Activated CD4-positive, alpha-beta T cell treated with anti-CD3 and anti-CD28 coated beads, Interleukin-2, amount 10 ng/mL, durations not matched to agents 7 days and 5 days (primary cell): ENCODE measurements at regions not wholly inside any gene's neighbourhood (a gene's known extent, or its start where the extent isn't known, plus 50 kb on each side); places are given as distances from the start of the nearest gene placed in this dataset.

Experiments
- CTCF ChIA-PET: fragments of 350-600 bp; sonication (Branson Sonifier 250); formaldehyde crosslinking; loops from one replicate; lab custom pipeline; 2021; ENCODE audit warnings: antibody characterized with exemption; lab: Charles Lee
- POLR2A ChIA-PET: fragments of 350-600 bp; sonication (Branson Sonifier 250); formaldehyde crosslinking; loops from one replicate; lab custom pipeline; 2021; ENCODE audit warnings: antibody characterized with exemption; lab: Charles Lee
- DNase-seq: peaks from one replicate; pipeline ENCODE4 v3.0.0-alpha.2; 2020
- H3K27ac Mint-ChIP-seq: one replicate; pipeline ENCODE4 v1.8.0; 2021; ENCODE audit warnings: mild to moderate bottlenecking, moderate library complexity, mixed read lengths
- H3K27me3 Mint-ChIP-seq: one replicate; pipeline ENCODE4 v1.8.0; 2021; ENCODE audit warnings: mixed read lengths
- H3K36me3 Mint-ChIP-seq: one replicate; pipeline ENCODE4 v1.8.0; 2021; ENCODE audit warnings: low read depth, mixed read lengths
- H3K4me1 Mint-ChIP-seq: one replicate; pipeline ENCODE4 v1.8.0; 2021; ENCODE audit warnings: mixed read lengths
- H3K4me3 Mint-ChIP-seq: one replicate; pipeline ENCODE4 v1.8.0; 2021; ENCODE audit warnings: mild to moderate bottlenecking, moderate library complexity, mixed read lengths
- H3K9me3 Mint-ChIP-seq: one replicate; pipeline ENCODE4 v1.8.0; 2021; ENCODE audit warnings: mixed read lengths

- H3K27ac Mint-ChIP-seq: no peak overlapping the region
- no peaks in the 10 kb centered on the region for H3K4me1 Mint-ChIP-seq
- DNase-seq: no peak
- ChIA-PET POLR2A (no interaction called here), CTCF (no interaction called here)
- no peaks in the 10 kb centered on the region for H3K9me3 Mint-ChIP-seq
- H3K4me3 Mint-ChIP-seq: no peak overlapping the region
- no peaks in the 10 kb centered on the region for H3K36me3 Mint-ChIP-seq
- H3K27me3 Mint-ChIP-seq: no peaks in the 10 kb centered on the region
Observed at GRCh38 chr11:122306831-122307391, 190.9 kb upstream of the BLID start.

DNA sequence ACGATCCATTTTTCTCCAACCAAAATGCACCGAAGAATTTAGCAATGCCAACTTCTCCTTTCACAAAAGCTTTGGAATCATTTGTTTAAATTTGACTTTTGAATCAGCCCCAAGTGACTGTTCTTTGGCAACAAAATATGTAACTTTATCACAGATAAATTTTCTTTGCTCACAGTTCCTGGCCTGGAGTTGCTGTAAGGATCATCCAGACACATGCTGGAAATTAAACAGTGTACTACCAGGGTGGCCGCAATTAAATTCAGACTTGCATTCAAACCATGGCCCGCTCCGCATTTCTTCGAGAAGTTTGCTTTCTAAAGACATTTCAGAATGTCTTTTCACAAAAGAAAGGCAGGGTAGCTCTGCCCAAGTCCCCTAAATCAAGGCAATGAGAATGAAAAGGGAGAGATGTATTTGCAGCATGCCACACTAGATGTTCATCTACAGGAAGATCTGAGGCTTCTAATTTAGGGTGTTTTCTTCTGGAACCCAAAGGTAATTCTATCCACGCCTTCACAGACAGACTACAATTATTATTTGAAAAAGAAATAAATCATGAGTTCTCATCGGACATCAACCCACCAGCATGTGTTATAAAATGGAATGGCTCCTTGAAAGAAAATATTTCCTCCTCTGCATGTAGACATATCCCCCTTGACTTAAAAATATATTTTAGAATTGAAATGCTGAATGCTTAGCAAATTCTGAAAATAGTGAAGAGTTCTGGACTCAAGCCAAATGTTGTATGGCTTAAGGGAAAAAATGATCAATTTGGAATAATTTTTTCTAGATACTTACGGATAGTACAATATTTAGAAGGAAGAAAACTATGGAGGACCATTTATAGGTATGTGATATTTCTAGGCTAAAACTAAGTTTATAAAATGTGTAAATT, 189.7 kb upstream of the BLID start:
- POLR2A ChIA-PET: no interaction called here
- Mint-ChIP-seq H3K27ac (no peak overlapping the region), H3K27me3 (no peaks in the 10 kb centered on the region), H3K9me3 (no peaks in the 10 kb centered on the region), H3K4me3 (no peak overlapping the region), H3K36me3 (no peaks in the 10 kb centered on the region), H3K4me1 (no peaks in the 10 kb centered on the region)
- CTCF ChIA-PET: interaction anchor here (0.6 kb wide), 1 partner anchor 937 kb away, joined by 3 read pairs; no protein-coding TSS in a partner anchor
- no peak for DNase-seq

- Mint-ChIP-seq H3K4me1 (no peaks in the 10 kb centered on the region), H3K27ac (no peak overlapping the region), H3K27me3 (no peaks in the 10 kb centered on the region), H3K36me3 (no peaks in the 10 kb centered on the region), H3K9me3 (no peaks in the 10 kb centered on the region), H3K4me3 (no peak overlapping the region)
- ChIA-PET POLR2A (no interaction called here), CTCF (no interaction called here)
- no peak for DNase-seq
Observed at GRCh38 chr11:122304973-122305372, 189.0 kb upstream of the BLID start.

DNA sequence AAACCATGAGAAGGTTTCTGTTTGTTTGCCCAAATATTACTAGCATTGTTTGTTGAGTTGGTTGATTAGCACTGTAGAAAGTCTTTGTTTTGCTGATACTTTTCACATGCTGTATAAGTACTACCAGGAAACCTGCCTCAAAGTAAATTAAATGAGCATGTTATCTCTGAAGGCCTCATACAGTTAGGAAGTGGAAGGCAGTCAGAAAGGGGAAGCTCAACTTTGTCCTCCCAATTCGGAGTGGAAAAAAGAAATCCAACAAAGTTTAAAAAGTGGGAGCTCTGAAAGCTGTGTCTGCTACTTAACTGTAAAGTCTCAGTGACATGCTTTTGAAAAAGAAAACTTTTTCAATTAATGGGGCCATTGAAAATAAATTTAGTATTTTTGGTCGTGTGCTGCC, 188.3 kb upstream of the BLID start:
- H3K4me3 Mint-ChIP-seq: no peak overlapping the region
- no peaks in the 10 kb centered on the region for H3K9me3 Mint-ChIP-seq
- no peaks in the 10 kb centered on the region for H3K36me3 Mint-ChIP-seq
- H3K27me3 Mint-ChIP-seq: no peaks in the 10 kb centered on the region
- ChIA-PET POLR2A (no interaction called here), CTCF (no interaction called here)
- H3K27ac Mint-ChIP-seq: no peak overlapping the region
- DNase-seq: no peak
- no peaks in the 10 kb centered on the region for H3K4me1 Mint-ChIP-seq

DNA sequence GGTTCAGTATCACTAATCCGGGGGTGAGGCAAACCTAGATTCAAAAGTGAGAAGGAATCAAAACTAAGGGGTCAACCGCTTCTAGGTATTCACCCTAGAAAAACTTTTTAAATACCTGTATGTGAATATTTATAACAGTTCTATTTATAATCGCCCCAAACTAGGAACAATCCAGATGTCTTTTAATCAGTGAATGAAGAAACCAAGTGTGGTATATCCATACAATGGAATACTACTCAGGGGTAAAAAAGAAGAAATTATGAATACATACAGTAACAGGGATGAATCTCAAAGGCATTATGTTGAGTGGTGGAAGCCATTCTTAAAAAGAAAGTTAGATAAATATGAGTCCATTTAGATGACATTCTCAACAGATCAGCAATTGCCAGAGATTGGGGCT, 178.0 kb upstream of the BLID start:
- Mint-ChIP-seq H3K27me3 (no peaks in the 10 kb centered on the region), H3K4me3 (no peak overlapping the region), H3K36me3 (no peaks in the 10 kb centered on the region), H3K9me3 (peaks cover 3% of the 10 kb centered on the region), H3K27ac (no peak overlapping the region), H3K4me1 (no peaks in the 10 kb centered on the region)
- ChIA-PET POLR2A (no interaction called here), CTCF (no interaction called here)
- DNase-seq: no peak

DNA sequence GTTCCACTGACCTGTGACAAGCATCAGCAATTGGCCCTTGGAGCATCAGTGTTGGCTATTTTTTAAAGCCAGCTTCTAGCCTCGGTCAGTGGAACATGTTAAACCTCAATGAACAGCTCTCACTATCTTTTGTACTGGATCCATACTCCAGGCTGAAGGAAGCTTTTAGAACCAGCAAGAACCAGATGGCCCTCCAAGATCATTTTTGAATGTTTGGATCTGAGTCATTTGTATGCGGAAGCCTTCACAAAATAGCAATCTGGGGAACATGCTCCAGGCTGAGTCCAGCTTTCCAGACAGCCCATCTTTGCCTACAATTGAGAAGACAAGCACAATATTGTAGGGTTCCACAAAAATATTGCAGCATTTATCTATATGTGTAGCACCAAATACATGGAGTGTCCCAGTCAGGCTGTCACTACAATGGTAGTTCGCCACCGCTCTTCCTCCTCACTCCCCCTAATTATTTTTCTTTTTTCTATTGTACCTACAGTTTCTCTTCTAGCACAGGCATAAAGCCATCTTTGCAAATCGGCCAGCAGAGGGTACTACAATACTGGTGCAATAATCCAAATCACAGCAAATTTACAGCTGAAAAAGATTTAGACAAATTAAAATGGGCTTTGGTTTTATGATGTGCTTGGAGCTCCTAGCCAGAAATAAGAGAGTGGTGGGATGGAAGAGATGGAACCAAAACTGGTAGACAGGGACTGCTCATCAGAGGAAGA, 177.4 kb upstream of the BLID start:
- no peaks in the 10 kb centered on the region for H3K36me3 Mint-ChIP-seq
- no peak overlapping the region for H3K4me3 Mint-ChIP-seq
- ChIA-PET POLR2A (no interaction called here), CTCF (interaction anchor here (0.7 kb wide), 1 partner anchor 17 kb away, joined by 3 read pairs; no protein-coding TSS in a partner anchor)
- no peak for DNase-seq
- no peaks in the 10 kb centered on the region for H3K9me3 Mint-ChIP-seq
- H3K27me3 Mint-ChIP-seq: no peaks in the 10 kb centered on the region
- H3K27ac Mint-ChIP-seq: no peak overlapping the region
- H3K4me1 Mint-ChIP-seq: no peaks in the 10 kb centered on the region

DNA sequence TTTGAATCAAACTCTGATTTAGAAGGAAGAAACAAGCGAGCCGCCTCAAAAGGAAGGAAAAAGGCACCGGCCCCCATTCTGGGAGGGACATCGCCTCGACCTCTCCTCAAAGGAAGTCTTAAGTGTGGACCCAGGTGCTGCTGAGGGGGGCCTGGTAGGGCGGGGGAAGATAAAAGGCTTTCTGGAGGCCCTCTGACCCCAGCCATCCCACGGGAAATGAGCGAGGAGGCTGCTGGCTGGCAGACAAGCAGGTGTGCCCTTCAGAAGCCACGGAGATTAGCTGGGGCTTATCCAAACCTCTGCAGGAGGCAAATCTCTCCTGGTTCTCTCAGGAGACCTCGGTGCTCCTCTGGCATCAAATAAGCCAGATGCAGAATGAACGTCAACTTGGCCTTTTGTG, 171.4 kb upstream of the BLID start:
- no peak overlapping the region for H3K27ac Mint-ChIP-seq
- no peaks in the 10 kb centered on the region for H3K36me3 Mint-ChIP-seq
- POLR2A ChIA-PET: no interaction called here
- no peak for DNase-seq
- CTCF ChIA-PET: no interaction called here
- no peak overlapping the region for H3K4me3 Mint-ChIP-seq
- no peaks in the 10 kb centered on the region for H3K4me1 Mint-ChIP-seq
- no peaks in the 10 kb centered on the region for H3K27me3 Mint-ChIP-seq
- H3K9me3 Mint-ChIP-seq: no peaks in the 10 kb centered on the region

DNA sequence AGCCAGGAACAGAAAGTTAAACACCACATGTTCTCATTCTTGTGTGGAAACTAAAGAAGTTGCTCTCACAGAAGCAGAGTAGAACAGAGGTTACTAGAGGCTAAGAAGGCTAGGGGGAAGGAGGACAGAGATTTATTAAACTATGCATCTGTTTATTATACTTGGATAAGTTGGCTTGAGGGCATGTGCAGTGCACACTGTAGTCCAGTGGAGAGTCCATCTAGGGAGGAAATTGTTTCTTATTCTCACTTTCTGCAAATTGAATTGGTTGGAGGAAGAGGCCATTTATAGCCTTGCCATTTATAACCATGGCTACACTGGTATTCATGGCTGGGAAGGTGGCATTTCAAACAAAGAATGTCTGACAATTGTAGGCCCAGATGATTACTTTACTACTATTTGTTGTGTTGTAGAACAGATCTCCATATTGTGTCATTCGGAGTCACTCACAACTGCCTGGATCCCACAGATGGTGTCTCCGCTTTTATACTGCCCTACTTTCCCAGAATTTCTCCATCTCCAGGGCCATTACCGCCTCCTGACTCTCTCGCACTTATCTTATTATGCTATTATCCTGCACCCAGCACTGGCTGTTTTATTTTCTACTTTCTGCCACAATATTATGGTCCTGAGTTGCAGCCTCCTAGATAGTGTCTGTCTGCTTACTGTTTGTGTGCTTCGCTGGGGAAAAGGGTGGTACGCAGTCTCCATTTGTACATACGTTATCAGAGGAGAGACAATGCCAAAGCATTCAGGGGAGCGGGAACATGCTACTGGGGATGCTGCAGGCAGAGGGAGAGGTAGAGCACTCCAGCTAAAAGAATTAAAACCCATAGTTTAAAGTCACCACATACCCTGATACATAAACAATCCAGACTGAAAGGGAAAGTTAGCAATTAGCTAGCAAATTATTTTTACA, 169.3 kb upstream of the BLID start:
- no peak for DNase-seq
- ChIA-PET CTCF (no interaction called here), POLR2A (no interaction called here)
- no peaks in the 10 kb centered on the region for H3K4me1 Mint-ChIP-seq
- no peaks in the 10 kb centered on the region for H3K36me3 Mint-ChIP-seq
- H3K9me3 Mint-ChIP-seq: no peaks in the 10 kb centered on the region
- no peaks in the 10 kb centered on the region for H3K27me3 Mint-ChIP-seq
- H3K4me3 Mint-ChIP-seq: no peak overlapping the region
- no peak overlapping the region for H3K27ac Mint-ChIP-seq

DNA sequence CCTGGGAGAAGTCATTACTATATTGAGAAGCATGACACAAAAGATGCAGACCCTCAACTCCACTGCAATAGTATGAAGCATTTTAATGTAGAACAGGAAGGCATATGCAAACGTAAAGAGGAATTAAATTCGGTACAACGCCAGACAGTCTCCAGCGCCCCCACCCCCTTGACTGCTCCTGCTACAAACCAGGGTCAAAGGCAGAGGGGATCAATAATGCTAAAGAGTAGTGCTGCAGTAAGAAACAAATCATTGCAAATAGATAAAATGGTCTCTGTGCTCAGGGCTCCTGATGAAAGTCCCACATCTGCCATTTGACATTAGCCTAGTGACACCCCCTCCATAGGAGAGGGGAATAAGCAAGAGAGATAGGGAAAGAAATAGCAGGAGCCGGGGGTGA, 164.9 kb upstream of the BLID start:
- ChIA-PET CTCF (no interaction called here), POLR2A (no interaction called here)
- Mint-ChIP-seq H3K9me3 (no peaks in the 10 kb centered on the region), H3K27me3 (no peaks in the 10 kb centered on the region), H3K4me3 (no peak overlapping the region), H3K36me3 (no peaks in the 10 kb centered on the region), H3K4me1 (no peaks in the 10 kb centered on the region), H3K27ac (no peak overlapping the region)
- no peak for DNase-seq

DNA sequence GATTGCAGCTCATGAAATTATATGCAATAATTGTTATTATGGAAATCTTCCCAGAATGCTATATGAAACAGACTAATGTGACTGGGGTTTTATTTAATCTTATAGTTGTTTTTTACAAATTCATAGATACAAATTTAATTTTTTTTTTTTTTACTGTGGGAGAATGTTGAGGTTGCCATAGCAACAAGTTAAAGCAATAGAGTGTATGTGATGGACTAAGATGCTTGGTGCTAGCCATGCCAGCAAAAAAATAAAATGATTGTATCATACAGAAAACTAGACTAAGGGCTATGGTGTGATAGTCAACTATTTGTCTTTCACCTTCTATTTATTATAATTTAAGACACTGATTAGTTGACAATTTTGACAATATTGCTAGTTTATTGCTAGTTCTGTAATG, 163.2 kb upstream of the BLID start:
- Mint-ChIP-seq H3K4me1 (no peaks in the 10 kb centered on the region), H3K9me3 (no peaks in the 10 kb centered on the region), H3K36me3 (no peaks in the 10 kb centered on the region), H3K27me3 (no peaks in the 10 kb centered on the region), H3K27ac (no peak overlapping the region), H3K4me3 (no peak overlapping the region)
- ChIA-PET CTCF (no interaction called here), POLR2A (no interaction called here)
- no peak for DNase-seq

DNA sequence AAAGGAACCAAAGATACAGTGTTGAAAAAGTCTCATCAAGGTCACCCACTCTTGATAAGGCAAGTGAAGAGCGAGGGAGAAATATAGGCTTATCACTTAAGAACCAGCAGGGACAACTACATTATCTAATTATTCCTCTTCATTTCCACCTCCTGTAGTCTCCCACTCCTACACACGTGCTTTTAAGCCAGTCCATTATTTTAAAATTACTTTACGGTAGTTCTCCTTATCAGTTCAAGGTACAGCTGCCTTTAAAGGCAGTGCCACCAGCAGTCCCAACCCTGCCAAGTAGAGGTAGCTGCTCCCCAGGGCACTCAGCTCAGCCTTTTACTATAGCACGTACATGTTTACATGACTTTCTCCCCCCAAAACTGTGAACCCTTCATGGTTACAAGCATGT, 161.5 kb upstream of the BLID start:
- CTCF ChIA-PET: no interaction called here
- Mint-ChIP-seq H3K27me3 (no peaks in the 10 kb centered on the region), H3K36me3 (no peaks in the 10 kb centered on the region), H3K27ac (no peak overlapping the region), H3K4me3 (no peak overlapping the region), H3K9me3 (no peaks in the 10 kb centered on the region), H3K4me1 (no peaks in the 10 kb centered on the region)
- POLR2A ChIA-PET: no interaction called here
- no peak for DNase-seq

DNA sequence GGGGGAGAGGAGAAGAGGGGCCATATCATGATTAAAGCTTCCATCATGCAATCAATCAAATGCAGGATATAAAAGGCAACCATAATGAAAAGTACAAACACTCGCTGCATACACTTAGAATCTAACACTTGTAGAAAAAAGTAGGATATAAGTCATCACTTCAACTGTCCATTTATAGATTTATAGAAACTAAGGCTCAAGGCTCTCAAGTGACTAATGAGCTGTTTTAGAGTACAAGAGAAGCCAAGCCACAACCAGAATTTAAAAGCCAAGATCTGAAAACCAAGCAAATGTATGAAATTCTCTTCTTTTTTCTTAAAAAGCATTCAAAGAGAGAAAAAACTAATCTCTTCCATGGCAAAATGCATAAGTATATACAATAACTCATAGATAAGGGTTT, 160.2 kb upstream of the BLID start:
- POLR2A ChIA-PET: no interaction called here
- no peaks in the 10 kb centered on the region for H3K27me3 Mint-ChIP-seq

More for the DNA sequence above, 160.2 kb upstream of the BLID start:
- no peak overlapping the region for H3K4me3 Mint-ChIP-seq
- DNase-seq: no peak
- no peak overlapping the region for H3K27ac Mint-ChIP-seq
- H3K9me3 Mint-ChIP-seq: no peaks in the 10 kb centered on the region
- H3K4me1 Mint-ChIP-seq: no peaks in the 10 kb centered on the region
- CTCF ChIA-PET: interaction anchor here (1.2 kb wide), 1 partner anchor 17 kb away, joined by 3 read pairs; no protein-coding TSS in a partner anchor
- no peaks in the 10 kb centered on the region for H3K36me3 Mint-ChIP-seq
